ENCODE measurements at regions not wholly inside any gene's neighbourhood (a gene's known extent, or its start where the extent isn't known, plus 50 kb on each side); places are given as distances from the start of the nearest gene placed in this dataset.
A peak's percentile ranks its signal among the peaks of the same experiment; 100 is the strongest.

- no peak for TF ChIP-seq CTCF (IDR thresholded peaks at IDR 0.05; ENCODE audit: low read depth, low read length, poor library complexity, severe bottlenecking)
- TF ChIP-seq EZH2phosphoT487 (IDR thresholded peaks at IDR 0.05; ENCODE audit: borderline replicate concordance, low read length), result no peak
- no peaks in the 10 kb centered on the region for H3K9me2 ChIP-seq (replicated peaks; ENCODE audit: control insufficient read depth, low read length)
- H3K27me3 ChIP-seq (ENCODE audit: control insufficient read depth, low read length), result peaks cover 3% of the 10 kb centered on the region; the same call in 1 of the 2 replicates
- no peak overlapping the region for H3K27ac ChIP-seq (ENCODE audit: low read depth, low read length)
- no peak overlapping the region for H3K4me2 ChIP-seq (ENCODE audit: low read length)
- H3K4me3 ChIP-seq (ENCODE audit: low read length), result no peak overlapping the region
- no peaks in the 10 kb centered on the region; the same call in 1 of the 2 replicates for H3K9me3 ChIP-seq (ENCODE audit: control insufficient read depth, insufficient read depth, low read length)
- H3K36me3 ChIP-seq (ENCODE audit: control insufficient read depth, low read length), result no peaks in the 10 kb centered on the region
- H3F3A ChIP-seq (ENCODE audit: control insufficient read depth, insufficient read depth), result no peaks in the 10 kb centered on the region
- H4K20me1 ChIP-seq (ENCODE audit: control insufficient read depth, insufficient read depth, low read depth, low read length), result no peaks in the 10 kb centered on the region
- H3K79me2 ChIP-seq (ENCODE audit: control insufficient read depth, low read length), result no peaks in the 10 kb centered on the region
- H3K4me1 ChIP-seq (ENCODE audit: control insufficient read depth, low read length), result peaks cover 24% of the 10 kb centered on the region
Observed at GRCh38 chr6:14546036-14546435, 428.5 kb downstream of the CD83 start.

DNA sequence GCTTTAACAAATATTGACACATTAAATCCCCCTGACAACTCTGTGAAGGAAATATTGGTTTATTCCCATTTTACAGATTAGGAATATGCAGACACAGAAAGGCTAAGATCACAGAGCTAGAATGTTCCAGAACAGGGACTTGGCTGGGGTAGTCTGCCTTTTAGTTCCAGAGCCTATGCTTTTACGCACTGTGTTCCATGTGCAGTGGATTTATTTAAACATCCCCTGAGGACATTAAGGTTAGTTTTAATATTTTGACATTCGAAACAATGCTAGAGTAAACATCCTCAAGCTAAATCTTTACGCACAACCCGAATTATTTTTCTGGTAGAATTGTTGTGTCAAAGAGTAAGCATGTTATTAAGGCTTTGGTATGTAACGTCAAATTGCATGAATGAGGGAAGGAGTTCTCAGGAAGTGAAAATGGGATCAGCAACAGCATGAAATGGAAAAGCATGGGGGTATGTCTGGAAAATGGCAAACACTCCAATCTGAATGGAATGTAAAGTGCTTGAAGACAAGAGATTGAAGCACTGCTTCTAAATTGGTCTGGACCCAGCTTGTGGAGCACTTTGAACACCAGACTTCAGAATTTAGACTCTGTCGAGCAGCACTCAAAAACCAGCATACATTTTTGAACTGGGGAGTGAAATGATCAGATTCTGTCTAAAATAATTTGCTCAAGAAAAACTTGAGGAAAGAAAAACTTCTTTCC, 429.9 kb downstream of the CD83 start:
- Histone ChIP-seq H3K4me1 (ENCODE audit: control insufficient read depth, low read length) (peaks cover 27% of the 10 kb centered on the region), H3K27me3 (ENCODE audit: control insufficient read depth, low read length) (peaks cover 3% of the 10 kb centered on the region; the same call in 1 of the 2 replicates), H3K4me2 (ENCODE audit: low read length) (no peak overlapping the region), H3F3A (ENCODE audit: control insufficient read depth, insufficient read depth) (no peaks in the 10 kb centered on the region), H3K9me2 (replicated peaks; ENCODE audit: control insufficient read depth, low read length) (no peaks in the 10 kb centered on the region), H3K9me3 (ENCODE audit: control insufficient read depth, insufficient read depth, low read length) (no peaks in the 10 kb centered on the region), H3K4me3 (ENCODE audit: low read length) (no peak overlapping the region), H4K20me1 (ENCODE audit: control insufficient read depth, insufficient read depth, low read depth, low read length) (no peaks in the 10 kb centered on the region), H3K27ac (ENCODE audit: low read depth, low read length) (no peak overlapping the region), H3K36me3 (ENCODE audit: control insufficient read depth, low read length) (no peaks in the 10 kb centered on the region), H3K79me2 (ENCODE audit: control insufficient read depth, low read length) (no peaks in the 10 kb centered on the region)
- TF ChIP-seq EZH2phosphoT487 (IDR thresholded peaks at IDR 0.05; ENCODE audit: borderline replicate concordance, low read length), result no peak
- TF ChIP-seq CTCF (IDR thresholded peaks at IDR 0.05; ENCODE audit: low read depth, low read length, poor library complexity, severe bottlenecking), result no peak

GRCh38 chr6:14549304-14549770, 431.8 kb downstream of the CD83 start:
- no peaks in the 10 kb centered on the region for H3K9me2 ChIP-seq (replicated peaks; ENCODE audit: control insufficient read depth, low read length)
- TF ChIP-seq CTCF (IDR thresholded peaks at IDR 0.05; ENCODE audit: low read depth, low read length, poor library complexity, severe bottlenecking) (no peak), EZH2phosphoT487 (IDR thresholded peaks at IDR 0.05; ENCODE audit: borderline replicate concordance, low read length) (no peak)
- no peaks in the 10 kb centered on the region for H3F3A ChIP-seq (ENCODE audit: control insufficient read depth, insufficient read depth)
- H3K27ac ChIP-seq (ENCODE audit: low read depth, low read length), result no peak overlapping the region
- H3K4me2 ChIP-seq (ENCODE audit: low read length), result peak overlapping the region; percentile 41
- H3K9me3 ChIP-seq (ENCODE audit: control insufficient read depth, insufficient read depth, low read length), result no peaks in the 10 kb centered on the region
- peaks cover 27% of the 10 kb centered on the region for H3K4me1 ChIP-seq (ENCODE audit: control insufficient read depth, low read length)
- H3K27me3 ChIP-seq (ENCODE audit: control insufficient read depth, low read length), result peaks cover 3% of the 10 kb centered on the region; the same call in 1 of the 2 replicates
- no peaks in the 10 kb centered on the region for H3K36me3 ChIP-seq (ENCODE audit: control insufficient read depth, low read length)
- no peaks in the 10 kb centered on the region for H3K79me2 ChIP-seq (ENCODE audit: control insufficient read depth, low read length)
- no peaks in the 10 kb centered on the region for H4K20me1 ChIP-seq (ENCODE audit: control insufficient read depth, insufficient read depth, low read depth, low read length)
- 0 out of 2 replicates have a peak overlapping the region, but pooled peaks have one; percentile 8 for H3K4me3 ChIP-seq (ENCODE audit: low read length)
